Suppressor macrophage (primary cell): ENCODE measurements at regions not wholly inside any gene's neighbourhood (a gene's known extent, or its start where the extent isn't known, plus 50 kb on each side); places are given as distances from the start of the nearest gene placed in this dataset.

Experiments
- DNase-seq, 4 experiments: peaks; one replicate each; pipeline ENCODE4 v3.0.0-alpha.2; 2020 to 2022

DNA sequence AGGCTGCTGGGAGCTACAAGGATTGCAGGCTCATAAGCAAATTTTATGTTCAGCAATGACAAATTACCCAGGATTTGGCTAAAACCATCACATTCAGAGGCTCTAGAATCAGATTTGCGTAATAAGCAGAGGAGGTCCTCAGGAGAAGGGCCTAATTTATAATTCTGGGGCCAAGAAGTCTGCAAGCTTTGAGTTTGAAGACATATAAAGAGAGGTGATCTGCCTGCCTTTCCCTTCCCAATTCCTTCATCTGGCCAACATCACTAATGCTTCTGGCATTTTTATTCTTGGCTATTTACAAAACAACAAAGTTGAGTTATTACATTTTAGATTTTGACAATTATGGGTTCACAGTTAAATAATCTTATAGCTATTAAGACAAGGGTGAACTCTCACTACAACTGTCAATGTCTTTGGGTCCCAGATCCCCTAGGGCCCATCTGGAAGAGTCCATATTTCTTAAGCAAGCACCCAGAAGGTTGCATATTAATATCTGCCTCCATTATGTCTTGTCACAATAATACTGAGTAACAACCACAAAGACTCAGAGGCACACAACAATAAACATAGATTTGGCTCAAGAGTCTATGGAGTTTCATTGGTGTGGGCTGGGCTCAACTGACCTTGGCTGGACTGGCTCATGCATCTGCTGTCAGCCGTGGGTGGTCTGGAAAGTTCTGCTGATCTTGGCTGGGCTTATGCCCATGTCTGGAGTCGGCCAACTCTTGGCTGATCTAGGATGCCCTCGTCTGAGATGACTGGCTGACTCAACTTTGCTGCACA lies 67.2 kb upstream of the CD82 start:
- DNase-seq: no peak

DNA sequence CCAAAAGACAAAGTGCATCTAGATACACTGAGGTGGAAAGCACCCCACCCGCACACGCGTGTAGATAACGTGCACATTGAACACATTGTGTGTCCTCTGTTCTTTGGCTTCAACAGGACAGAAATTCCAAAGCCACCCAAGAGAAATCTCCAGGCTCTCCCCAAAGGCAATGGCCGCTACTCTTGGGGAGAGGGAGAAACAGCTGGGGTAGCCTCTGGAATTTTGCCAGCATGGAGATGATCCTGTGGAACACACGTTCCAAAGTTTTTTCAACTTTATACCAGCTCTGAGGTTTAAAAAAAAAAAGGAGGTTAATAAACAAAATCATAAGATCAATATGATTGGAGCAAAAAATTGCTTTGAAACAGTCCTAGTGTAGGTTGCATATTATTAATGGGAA lies 63.0 kb upstream of the CD82 start:
- DNase-seq: no peak

- DNase-seq: no peak
Measured at GRCh38 chr11:44505581-44506054, 59.8 kb upstream of the CD82 start.

DNA sequence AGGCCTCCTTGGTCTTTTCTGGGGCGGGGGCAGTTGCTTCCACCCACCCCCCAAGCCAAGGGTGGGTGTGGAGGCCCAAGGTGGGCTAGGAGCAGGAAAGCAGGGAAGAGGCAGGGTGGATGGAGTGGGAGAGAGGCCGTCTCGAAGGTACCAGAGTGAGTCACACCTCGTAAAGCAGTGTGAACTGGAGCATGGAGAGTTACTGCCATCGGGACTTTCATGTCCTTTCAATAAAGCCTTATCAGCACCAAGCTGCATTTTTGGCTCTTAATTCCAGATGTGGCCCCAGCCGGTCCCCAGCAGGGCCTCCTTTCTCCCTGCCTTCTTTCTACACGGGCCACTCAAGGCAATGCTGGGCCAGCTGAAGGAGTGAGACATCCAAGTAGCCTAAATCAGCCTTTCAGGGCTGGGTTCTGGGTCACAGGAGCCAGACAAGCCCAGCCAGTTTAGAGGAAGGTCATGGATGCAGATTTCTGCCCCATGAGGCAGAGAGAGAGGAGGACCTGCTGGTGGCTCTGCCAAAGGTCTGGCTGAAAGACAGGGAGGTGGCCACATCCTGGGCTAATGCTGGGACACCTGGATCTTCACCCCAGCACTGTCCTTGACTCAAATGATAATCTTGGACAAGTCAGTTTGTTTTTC lies 59.0 kb upstream of the CD82 start:
- DNase-seq: no peak

- DNase-seq: no peak
Measured at GRCh38 chr11:44507491-44507890, 58.0 kb upstream of the CD82 start.

GRCh38 chr11:44507896-44508445 lies 57.5 kb upstream of the CD82 start:
- no peak for DNase-seq

DNA sequence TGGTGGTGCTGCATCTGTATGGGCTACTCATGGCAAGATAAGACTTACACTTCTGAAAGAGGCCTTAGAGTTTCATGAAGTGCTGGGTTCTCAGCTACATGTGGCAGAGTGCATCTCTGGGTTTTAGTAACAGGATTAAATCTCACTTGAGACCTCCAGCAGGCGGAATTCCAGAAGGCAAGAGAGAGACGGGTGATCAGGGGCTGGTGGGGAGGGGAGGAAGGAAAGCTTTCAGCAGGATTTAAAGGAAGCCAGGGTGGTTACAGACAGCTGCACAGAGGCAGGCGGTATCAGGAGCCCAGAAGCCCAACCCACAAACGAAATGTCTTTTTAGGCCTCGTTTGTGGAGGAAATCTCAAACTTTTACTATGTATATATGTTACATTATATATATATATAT lies 56.2 kb upstream of the CD82 start:
- no peak for DNase-seq

DNA sequence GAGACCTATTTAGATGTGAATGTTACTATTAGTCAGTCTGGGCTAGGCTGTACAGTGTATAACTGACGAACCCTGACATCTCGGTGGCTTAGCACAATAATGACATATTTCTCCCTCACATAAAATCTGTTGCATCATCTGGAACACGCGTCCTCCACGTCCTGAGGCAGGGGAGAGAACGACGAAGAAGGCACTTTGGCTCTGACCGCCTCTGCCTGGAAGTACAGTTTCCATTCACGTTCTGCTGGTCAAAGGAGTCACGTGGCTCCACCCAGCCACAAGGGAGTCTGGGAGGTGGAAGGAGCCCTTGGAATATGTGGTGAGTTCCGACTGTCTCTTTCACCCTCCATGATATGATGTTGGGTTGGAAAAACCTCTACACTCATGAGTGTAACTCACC lies 55.1 kb upstream of the CD82 start:
- no peak for DNase-seq

GRCh38 chr11:44512818-44513217 lies 52.6 kb upstream of the CD82 start:
- DNase-seq: no peak

GRCh38 chr11:44515048-44515447 lies 50.4 kb upstream of the CD82 start:
- no peak for DNase-seq
